ENCODE measurements at regions not wholly inside any gene's neighbourhood (a gene's known extent, or its start where the extent isn't known, plus 50 kb on each side); places are given as distances from the start of the nearest gene placed in this dataset.
A peak's percentile ranks its signal among the peaks of the same experiment; 100 is the strongest.

DNA sequence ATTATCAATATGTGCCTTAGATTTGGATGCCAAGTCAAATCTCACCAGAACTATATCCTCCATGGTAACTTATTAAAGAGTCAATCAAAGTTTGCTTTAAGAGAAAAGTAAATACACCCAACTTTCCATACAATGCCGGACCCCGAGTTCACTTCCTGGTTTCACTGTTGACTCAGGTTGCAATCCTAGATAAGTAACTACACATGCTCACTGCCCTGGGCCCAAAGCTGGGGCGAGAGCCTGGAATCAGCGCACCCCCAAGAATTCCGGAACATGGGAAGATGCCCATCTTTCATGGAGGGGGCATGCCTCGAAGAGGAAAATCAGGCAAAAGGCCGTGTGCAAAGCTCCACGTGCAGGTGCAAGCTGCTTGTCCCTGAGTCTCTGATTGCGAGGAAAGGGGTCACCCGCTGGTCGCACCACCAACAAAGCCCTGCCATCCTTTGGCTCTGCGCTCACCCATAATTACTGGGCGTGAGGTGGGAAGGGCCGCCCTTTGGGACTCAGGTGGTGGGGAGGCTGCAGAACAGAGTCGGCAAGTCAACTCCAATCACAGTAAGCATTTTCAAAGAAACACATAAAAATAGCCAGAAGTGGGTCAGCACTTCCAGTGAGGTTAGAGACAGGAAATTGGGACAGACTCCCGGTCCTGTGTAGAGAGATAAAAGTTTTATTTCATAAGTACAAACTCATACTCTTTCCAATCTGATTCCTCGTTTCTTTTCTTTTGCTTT, 167.7 kb downstream of the TOMM20 start (continued):
- TF ChIP-seq ZNF785 (CRISPR knock-in tag; IDR thresholded peaks at IDR 0.05), result no peak
- TF ChIP-seq RAD21 (CRISPR knock-in tag; conservative IDR thresholded peaks at IDR 0.05 in 1 of 2, IDR thresholded peaks at IDR 0.05 in 1 of 2), result no peak
- no peak for TF ChIP-seq ZNF316 (IDR thresholded peaks at IDR 0.05)
- TF ChIP-seq E2F3 (CRISPR knock-in tag; IDR thresholded peaks at IDR 0.05), result peak; percentile 66; the same call in 1 of the 2 replicates
- no peak for TF ChIP-seq XRCC3 (IDR thresholded peaks at IDR 0.05)
- no peak; the same call in 1 of the 2 replicates for TF ChIP-seq ZNF347 (CRISPR knock-in tag; IDR thresholded peaks at IDR 0.05; ENCODE audit: low read depth)
- TF ChIP-seq, protein P1, sequence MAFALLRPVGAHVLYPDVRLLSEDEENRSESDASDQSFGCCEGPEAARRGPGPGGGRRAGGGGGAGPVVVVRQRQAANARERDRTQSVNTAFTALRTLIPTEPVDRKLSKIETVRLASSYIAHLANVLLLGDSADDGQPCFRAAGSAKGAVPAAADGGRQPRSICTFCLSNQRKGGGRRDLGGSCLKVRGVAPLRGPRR (CRISPR knock-in tag; IDR thresholded peaks at IDR 0.05), result peak; percentile 44; the same call in 1 of the 2 replicates
- no peak for TF ChIP-seq ZNF140 (CRISPR knock-in tag; IDR thresholded peaks at IDR 0.05)
- TF ChIP-seq ZNF444 (CRISPR knock-in tag; IDR thresholded peaks at IDR 0.05), result no peak
- TF ChIP-seq ESRRA (IDR thresholded peaks at IDR 0.05; ENCODE audit: borderline replicate concordance, low read depth), result no peak
- peak; percentile 64; the same call in 1 of the 2 replicates for TF ChIP-seq ARID1B (IDR thresholded peaks at IDR 0.05)
- no peak for TF ChIP-seq ZNF263 (CRISPR knock-in tag; IDR thresholded peaks at IDR 0.05; ENCODE audit: borderline replicate concordance)
- TF ChIP-seq, protein P2, sequence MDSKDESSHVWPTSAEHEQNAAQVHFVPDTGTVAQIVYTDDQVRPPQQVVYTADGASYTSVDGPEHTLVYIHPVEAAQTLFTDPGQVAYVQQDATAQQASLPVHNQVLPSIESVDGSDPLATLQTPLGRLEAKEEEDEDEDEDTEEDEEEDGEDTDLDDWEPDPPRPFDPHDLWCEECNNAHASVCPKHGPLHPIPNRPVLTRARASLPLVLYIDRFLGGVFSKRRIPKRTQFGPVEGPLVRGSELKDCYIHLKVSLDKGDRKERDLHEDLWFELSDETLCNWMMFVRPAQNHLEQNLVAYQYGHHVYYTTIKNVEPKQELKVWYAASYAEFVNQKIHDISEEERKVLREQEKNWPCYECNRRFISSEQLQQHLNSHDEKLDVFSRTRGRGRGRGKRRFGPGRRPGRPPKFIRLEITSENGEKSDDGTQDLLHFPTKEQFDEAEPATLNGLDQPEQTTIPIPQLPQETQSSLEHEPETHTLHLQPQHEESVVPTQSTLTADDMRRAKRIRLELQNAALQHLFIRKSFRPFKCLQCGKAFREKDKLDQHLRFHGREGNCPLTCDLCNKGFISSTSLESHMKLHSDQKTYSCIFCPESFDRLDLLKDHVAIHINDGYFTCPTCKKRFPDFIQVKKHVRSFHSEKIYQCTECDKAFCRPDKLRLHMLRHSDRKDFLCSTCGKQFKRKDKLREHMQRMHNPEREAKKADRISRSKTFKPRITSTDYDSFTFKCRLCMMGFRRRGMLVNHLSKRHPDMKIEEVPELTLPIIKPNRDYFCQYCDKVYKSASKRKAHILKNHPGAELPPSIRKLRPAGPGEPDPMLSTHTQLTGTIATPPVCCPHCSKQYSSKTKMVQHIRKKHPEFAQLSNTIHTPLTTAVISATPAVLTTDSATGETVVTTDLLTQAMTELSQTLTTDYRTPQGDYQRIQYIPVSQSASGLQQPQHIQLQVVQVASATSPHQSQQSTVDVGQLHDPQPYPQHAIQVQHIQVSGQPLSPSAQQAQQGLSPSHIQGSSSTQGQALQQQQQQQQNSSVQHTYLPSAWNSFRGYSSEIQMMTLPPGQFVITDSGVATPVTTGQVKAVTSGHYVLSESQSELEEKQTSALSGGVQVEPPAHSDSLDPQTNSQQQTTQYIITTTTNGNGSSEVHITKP (IDR thresholded peaks at IDR 0.05; ENCODE audit: partially characterized antibody), result no peak
- no peak for TF ChIP-seq SUPT5H (IDR thresholded peaks at IDR 0.05)
- TF ChIP-seq KHSRP (IDR thresholded peaks at IDR 0.05), result no peak
- no peak for TF ChIP-seq FIP1L1 (IDR thresholded peaks at IDR 0.05; ENCODE audit: low read depth, low read length, poor library complexity, severe bottlenecking)
- TF ChIP-seq HNRNPLL (IDR thresholded peaks at IDR 0.05; ENCODE audit: low read depth, low read length, poor library complexity, severe bottlenecking), result no peak
- no peak; the same call in 1 of the 2 replicates for TF ChIP-seq MBD1 (CRISPR knock-in tag; IDR thresholded peaks at IDR 0.05)
- TF ChIP-seq TEAD2 (tag; IDR thresholded peaks at IDR 0.05), result peak; percentile 57; the same call in 1 of the 2 replicates
- TF ChIP-seq CXXC5 (CRISPR knock-in tag; IDR thresholded peaks at IDR 0.05), result peak; percentile 54
- TF ChIP-seq ZNF589 (CRISPR knock-in tag; IDR thresholded peaks at IDR 0.05; ENCODE audit: low read depth), result no peak
- TF ChIP-seq ETV1 (tag; conservative IDR thresholded peaks at IDR 0.05; ENCODE audit: low read depth), result 0 out of 2 replicates have a peak, but pooled peaks have one; percentile 16
- TF ChIP-seq CEBPB (tag; IDR thresholded peaks at IDR 0.05), result no peak
- TF ChIP-seq EP400 (IDR thresholded peaks at IDR 0.05), result no peak; the same call in 1 of the 2 replicates
- TF ChIP-seq ZNF561 (CRISPR knock-in tag; conservative IDR thresholded peaks at IDR 0.05), result 0 out of 2 replicates have a peak, but pooled peaks have one; percentile 19

Data from K562 (cell line).